AG09309 (cell line): ENCODE measurements at regions not wholly inside any gene's neighbourhood (a gene's known extent, or its start where the extent isn't known, plus 50 kb on each side); places are given as distances from the start of the nearest gene placed in this dataset.

Source experiments
- DNase-seq: peaks from one replicate; pipeline ENCODE4 v3.0.0-alpha.2; 2010; ENCODE audit warnings: low read depth
- H3K4me3 ChIP-seq: 2 replicates; pipeline ENCODE4 v1.5.1; 2011; ENCODE audit warnings: mild to moderate bottlenecking, low read depth, low read length, moderate library complexity; ENCODE audit not compliant: control insufficient read depth
- TF ChIP-seq, protein P1 (sequence below): IDR thresholded peaks from 2 replicates; pipeline ENCODE4 v1.5.1; 2011; ENCODE audit warnings: mild to moderate bottlenecking, low read depth, low read length, inconsistent platforms; ENCODE audit not compliant: insufficient read depth, control insufficient read depth; ENCODE audit errors: missing control alignments

DNA sequence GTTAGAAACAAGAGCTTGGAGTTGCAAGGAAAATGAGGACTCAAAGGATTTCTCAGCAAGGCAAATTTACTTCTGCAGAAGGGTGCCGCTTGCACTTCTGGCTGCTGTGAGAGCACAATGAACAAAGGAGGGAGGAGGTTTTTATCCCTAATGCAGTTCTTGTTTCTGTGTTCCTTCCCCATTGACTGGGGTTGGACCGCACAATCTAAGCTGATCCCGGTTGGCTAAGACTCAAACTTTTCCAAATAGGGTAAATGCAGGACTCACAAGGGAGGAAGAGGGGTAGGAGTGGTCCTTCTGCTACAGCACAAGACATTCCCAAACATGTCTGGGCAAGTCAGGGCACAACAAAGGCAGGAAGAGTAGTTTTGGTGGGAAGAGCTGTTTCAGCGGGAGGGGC, 249.6 kb upstream of the MOCS1 start:
- TF ChIP-seq, protein P1, sequence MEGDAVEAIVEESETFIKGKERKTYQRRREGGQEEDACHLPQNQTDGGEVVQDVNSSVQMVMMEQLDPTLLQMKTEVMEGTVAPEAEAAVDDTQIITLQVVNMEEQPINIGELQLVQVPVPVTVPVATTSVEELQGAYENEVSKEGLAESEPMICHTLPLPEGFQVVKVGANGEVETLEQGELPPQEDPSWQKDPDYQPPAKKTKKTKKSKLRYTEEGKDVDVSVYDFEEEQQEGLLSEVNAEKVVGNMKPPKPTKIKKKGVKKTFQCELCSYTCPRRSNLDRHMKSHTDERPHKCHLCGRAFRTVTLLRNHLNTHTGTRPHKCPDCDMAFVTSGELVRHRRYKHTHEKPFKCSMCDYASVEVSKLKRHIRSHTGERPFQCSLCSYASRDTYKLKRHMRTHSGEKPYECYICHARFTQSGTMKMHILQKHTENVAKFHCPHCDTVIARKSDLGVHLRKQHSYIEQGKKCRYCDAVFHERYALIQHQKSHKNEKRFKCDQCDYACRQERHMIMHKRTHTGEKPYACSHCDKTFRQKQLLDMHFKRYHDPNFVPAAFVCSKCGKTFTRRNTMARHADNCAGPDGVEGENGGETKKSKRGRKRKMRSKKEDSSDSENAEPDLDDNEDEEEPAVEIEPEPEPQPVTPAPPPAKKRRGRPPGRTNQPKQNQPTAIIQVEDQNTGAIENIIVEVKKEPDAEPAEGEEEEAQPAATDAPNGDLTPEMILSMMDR, result no peak
- no peak overlapping the region for H3K4me3 ChIP-seq
- no peak for DNase-seq

DNA sequence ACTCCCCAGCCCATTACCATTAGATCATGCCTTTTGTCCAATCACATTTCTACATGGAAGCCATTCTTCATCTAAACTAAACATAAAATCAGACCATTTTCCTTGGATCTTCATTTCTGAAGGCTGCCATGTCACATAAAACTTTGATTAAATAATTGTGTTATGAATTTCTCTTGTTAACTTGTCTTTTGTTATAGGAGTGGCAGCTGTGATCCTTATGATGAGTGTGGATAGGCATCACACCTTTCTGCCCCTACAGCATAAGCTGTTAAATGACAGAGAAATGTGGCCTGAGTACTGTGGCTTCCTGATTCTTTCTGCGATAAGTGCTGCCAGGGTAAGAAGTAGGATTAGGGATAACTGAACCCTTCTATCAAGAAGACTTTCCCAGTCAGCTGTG, 247.1 kb upstream of the MOCS1 start:
- no peak overlapping the region for H3K4me3 ChIP-seq
- TF ChIP-seq, protein P1, result no peak
- no peak for DNase-seq

DNA sequence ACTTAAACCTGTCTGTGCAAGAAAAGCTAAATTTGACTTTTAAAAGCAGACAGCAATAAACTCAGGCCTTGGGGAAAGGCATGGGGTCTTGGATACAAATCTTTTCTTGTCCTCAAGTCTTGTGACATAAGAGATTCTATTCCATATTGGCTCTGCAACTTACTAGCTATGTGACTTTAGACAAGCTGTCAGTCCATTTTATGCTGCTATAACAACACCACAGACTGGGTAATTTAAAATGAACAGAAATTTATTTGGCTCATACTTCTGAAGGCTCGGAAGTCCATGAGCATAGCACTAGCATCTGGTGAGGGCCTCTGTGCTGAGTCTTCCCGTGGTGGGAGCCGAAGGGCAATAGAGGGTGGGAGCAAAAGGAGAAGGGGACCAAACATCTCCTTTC, 246.0 kb upstream of the MOCS1 start:
- TF ChIP-seq, protein P1, result no peak
- no peak for DNase-seq
- no peak overlapping the region for H3K4me3 ChIP-seq

DNA sequence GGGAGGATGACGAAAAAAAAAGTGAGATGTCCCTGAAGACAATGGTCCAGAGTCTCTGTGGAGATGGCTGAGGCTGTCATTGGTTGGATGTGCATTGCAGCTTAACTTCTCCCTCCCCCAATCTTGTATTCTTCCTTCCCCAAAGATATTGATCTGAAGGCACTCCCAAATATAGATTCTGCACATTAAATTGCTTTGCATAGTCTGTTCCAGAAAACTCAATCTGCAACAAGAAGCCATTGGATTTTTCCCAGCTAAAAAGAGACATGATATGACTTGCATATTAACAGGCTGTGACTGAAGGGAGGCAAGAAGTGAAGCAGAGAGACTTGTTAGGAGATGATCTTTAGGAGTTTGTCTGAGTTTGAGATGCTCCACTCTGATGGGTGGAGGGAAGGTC, 245.2 kb upstream of the MOCS1 start:
- no peak for DNase-seq
- TF ChIP-seq, protein P1, result no peak
- H3K4me3 ChIP-seq, result no peak overlapping the region

DNA sequence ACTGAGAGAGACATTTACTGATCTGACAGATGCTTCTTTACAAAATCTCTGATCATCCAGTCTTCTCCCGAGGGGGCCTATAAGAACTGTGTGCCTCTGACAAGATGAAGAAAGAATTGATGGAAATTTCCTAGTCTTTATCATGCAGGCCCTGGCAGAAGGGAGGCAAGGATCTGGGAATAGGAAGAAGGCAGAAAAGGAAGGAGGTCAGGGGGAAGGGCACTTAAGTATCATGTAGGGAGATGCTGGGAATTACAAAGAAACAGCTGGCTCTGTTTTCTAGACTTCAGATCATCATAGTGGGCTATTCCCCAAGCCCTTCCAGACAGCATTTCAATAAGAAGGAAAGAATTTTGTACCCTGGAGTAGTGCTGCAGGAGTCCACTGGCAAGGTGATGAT, 243.3 kb upstream of the MOCS1 start:
- TF ChIP-seq, protein P1, result no peak
- no peak overlapping the region for H3K4me3 ChIP-seq
- DNase-seq, result no peak

DNA sequence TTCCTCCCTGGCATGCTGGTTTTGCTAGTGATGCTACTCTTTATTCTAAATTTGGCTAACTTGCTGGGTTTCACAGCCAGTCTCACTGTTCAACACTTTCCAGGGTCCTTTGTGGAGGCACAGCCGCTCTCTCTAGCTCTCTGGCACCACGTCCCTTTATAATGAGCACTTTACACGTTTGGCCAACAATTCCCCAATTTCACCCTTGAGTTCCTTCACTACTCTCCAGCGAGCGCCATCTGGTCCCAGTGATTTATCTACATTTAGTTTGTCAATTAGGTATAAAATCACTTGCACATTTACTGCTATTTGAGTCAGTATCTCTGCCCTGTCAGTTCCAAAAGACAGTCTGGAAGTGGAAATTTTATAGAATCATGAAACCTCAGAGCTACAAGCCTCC, 241.9 kb upstream of the MOCS1 start:
- DNase-seq, result no peak
- TF ChIP-seq, protein P1, result no peak
- no peak overlapping the region for H3K4me3 ChIP-seq

DNA sequence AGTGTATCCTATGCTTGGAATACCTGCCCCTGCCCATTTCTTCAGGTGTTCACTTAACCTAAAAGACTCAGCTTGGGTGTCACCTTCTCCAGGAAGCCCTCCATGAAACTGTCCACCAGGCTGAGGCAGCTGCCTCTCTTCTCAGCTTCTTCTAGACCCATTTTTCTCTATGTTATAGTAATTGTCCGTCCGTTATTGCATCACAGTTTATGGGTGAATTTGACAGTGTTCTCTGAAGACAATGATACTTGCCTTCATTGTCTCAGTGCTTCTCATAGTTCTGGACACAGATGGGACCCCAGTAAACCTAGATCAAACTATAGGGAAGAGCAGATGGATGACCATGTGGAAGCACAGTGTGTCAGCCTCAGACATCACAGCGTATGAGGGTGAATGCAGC, 238.0 kb upstream of the MOCS1 start:
- TF ChIP-seq, protein P1, result no peak
- H3K4me3 ChIP-seq, result no peak overlapping the region
- no peak for DNase-seq
